HK-2 (cell line): ENCODE measurements at regions not wholly inside any gene's neighbourhood (a gene's known extent, or its start where the extent isn't known, plus 50 kb on each side); places are given as distances from the start of the nearest gene placed in this dataset.
"Not testable (repeated sequence)": the region's sequence is repeated elsewhere in the genome, so short reads cannot be mapped to it uniquely, and the experiment has no call there.

Source experiments
- DNase-seq: peaks from one replicate; pipeline ENCODE4 v3.0.0-alpha.2; 2018; ENCODE audit not compliant: unreplicated experiment

DNA sequence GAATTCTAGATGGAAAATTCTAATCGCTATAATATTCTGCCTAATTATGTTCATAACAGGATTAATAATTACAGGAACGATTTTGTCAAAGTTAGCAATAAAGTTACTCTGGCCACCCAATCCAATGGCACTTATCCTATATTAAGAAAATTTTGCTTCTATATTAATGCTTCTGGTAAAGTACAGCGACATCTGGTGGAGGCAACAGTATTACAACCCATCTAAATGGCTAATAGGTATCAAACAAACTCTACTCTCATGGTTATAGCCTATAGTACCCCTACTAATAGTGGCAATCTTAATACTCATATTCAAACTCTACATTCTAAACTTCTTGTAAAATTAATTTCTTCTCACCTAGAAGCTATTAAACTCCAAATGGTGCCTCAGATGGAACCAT lies 1084.7 kb upstream of the LRRTM1 start:
- DNase-seq = no peak

DNA sequence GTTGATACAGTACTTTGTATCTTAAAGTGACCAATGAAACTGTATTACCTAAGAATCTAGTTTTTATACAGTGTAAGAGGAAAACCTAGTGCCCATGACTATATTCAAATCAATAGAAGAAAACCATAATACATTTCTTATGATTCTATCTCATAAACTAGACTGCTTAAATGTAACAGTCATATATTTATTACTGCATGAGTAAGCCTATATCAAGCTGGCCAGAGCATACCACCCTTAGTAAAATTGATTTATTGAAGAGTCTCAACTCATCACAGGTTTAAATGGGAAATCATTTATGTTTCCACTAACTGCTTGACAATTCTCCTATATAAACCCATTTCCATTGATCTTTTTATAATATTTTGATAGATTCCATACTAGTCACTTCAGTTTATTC lies 1059.2 kb upstream of the LRRTM1 start:
- DNase-seq = no peak

DNA sequence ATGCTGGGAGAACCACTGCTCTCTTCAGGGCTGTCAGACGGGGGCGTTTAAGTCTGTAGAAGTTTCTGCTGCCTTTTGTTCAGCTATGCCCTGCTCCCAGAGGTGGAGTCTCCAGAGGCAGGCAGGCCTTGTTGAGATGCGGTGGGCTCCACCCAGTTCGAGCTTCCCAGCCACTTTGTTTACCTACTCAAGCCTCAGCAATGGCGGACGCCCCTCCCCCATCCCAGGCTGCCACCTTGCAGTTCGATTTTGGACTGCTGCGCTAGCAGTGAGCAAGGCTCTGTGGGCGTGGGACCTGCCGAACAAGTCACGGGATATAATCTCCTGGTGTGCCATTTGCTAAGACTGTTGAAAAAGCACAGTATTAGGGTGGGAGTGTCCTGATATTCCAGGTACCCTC lies 1057.9 kb upstream of the LRRTM1 start:
- DNase-seq = not testable (repeated sequence)

DNA sequence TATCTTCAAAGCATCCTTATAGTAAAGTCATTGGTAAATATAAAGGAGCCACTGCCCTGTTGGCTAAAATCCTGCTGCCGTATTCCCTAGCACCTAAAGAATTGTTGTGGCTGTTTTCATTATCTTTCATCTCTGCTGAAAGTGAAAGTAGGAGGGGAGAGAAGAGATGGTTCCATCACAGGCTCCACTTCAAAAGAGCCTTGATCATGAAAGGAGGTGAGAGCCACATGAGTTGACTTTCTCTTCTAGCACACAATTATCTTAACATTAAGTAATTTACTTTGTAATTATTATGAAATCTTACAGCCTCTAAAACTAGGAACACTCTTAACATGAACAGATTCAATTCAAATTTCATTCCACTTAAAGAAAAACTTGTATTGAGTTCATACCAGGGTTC lies 1050.9 kb upstream of the LRRTM1 start:
- DNase-seq = no peak

DNA sequence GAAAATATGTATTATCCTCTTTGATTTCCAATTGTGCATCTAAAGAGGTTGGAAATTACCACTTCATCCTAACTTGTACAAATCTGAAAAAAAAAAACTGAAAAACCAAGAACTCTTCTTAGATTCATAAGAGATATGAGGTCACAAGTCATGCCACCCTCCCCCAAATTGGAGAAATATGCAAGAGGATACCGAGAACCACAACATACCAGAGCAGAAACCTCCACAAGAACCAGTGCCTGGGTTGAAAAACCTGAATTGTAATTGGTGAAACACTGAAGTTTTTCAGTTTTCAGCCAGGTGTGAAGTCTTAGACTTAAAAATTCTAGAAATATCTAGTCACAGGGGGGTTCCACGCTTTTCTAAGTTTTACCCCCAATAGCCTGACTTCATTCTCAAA lies 1029.5 kb upstream of the LRRTM1 start:
- DNase-seq = no peak

DNA sequence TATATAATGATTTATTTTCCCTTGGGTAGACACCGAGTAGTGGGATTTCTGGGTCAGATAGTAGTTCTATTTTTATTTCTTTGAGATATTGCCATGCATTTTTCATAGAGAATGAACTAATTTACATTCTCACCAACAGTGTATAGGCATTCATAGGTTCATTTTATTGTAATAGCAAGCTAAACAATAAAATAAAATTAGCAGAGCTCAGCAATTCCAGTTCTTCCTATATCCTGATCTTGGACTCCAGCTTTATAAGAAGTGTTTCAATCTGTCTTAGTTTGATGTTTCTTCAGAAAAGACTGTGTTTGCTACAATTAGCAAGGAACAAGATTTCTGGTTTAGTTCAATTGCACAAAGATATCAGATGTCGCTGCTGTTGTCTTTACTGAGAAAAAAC lies 1024.4 kb upstream of the LRRTM1 start:
- no peak for DNase-seq

DNA sequence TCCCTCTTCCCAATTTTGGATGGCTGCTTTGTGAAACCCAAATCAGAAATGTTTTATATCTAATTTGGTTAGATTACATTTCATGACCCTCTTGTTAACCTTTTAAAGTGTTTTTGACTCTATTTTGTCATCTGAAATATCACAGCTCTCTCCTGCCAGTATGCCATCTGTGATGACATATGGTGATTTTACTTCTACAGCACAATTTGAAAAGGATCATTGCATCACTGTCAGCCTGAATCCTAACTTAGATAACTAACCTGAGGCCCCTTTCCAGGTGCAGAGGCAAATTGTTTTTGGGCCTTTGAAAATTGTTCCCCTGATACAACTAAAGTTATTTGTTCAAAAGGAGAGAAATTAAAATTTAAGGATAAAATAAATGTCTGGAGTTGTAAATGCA lies 1023.4 kb upstream of the LRRTM1 start:
- no peak for DNase-seq

DNA sequence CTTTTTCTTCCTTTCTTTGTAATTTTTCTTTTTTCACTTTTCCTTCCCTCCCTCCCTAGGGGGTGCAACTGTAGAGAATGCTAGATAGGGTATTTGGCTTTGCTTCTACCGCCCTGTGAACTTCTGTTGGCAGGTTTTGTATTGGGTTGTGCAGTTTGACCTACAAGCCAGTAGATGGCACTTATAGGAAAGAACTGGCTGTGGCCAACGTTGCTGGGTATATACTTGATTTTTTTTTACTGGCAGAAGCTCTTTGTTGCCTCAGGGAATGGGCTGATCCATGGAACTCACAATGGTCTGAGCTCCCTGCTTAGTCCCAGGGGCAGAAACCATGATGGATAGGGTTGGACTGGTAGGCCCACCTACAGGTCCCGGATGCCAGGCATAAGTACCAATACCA lies 1019.5 kb upstream of the LRRTM1 start:
- peak; percentile 13 for DNase-seq

DNA sequence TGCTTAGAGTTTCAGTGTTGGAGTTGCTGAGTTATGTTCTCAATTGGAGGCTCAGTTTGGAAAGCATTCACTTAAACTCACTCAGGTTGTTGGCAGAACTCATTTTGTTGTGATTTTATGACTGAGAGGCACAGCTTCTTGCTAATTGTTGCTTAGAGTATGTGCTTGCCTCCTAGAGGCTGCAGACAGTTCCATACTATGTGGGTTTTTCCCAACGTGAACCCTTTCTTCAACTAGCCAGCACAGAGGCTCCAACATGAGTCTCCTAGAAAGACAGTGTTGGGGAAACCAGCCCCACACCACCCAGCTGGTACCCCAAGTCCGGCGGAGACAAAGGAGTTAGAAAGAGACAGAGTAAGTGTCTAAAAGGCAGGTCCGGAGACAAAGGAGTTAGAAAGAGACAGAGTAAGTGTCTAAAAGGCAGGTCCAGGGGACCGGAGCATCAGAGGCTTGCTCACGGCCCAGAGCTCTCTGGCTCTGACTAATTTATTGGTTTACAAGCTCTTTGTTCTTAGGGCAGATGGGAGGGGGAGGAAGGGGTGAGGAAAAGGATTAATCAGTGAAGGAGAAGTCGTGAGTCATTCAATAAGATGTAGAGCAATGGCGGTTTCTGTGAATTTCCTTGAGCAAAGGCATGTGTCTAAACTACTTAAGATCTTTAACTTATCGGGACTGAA lies 999.7 kb upstream of the LRRTM1 start:
- peak; percentile 24 for DNase-seq

DNA sequence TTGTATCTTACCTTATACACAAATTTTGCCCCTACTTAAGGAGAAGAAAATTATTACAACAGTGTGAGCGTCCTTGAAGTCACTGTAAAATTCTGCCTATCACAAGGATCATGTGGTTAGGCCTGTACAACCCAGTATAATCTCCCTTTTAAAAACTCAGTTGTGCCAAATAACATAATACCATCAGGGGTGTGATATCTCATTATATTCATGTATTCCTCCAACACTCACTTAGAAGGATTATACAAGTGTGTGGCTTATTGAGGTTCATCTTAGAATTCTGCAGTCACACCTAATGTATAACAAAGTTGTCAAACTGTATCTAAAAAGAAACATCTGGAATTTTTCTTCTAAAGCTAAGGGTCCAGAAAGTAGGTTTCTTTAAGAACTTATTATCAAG lies 998.8 kb upstream of the LRRTM1 start:
- DNase-seq = no peak

DNA sequence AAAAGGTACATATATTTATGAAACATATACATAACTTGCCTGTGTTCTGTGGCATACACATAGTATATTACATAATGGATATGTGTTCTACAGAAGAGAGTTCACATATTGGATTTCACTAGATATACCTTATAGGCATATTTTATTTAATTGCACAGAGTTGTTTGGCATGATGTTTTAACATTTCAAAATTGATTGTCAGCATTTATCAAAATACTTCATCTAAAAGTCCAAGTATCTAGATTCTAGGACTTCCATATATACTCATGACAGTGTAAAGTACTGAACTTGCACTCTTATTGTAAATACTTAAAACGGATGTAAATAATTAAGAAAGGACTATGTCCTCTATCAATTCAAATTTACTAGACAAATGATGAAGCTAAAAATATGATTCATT lies 995.3 kb upstream of the LRRTM1 start:
- DNase-seq = no peak

DNA sequence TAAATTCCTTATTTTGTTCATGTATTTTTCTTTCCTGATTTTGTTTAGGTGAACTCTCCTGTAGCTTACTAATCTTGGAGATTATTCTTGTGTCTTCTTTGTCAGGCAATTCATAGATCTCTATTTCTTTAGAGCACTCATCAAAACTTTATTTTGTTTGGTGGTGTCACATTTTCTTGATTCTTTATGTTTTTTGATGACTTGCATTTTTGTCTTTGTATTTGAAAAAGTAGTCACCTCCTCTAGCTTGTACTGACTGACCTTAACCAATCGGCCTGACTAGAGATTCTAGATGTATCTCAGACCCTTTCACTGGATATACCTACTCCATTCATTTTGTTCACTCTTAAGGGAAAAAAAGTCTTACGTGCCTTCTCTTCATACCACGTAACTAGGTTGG lies 986.3 kb upstream of the LRRTM1 start:
- DNase-seq = no peak

DNA sequence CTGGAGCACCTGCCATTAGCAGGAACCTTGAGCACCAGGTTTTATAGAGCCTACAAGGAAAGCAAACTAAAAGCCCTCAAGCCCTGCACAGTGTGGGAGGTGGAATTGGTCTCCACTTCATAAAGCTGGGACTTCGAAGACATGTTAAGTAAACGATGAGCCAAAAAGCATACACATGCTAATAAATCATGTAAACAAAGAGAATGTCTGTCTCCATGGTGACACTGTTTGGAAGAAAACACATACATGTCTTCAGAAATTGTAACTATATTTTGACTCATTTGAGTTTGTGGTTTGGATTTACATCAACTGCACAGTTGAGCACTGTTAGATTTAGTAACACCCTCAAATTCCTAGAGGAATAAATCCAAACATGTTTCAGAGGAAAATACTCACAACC lies 978.5 kb upstream of the LRRTM1 start:
- DNase-seq = no peak

DNA sequence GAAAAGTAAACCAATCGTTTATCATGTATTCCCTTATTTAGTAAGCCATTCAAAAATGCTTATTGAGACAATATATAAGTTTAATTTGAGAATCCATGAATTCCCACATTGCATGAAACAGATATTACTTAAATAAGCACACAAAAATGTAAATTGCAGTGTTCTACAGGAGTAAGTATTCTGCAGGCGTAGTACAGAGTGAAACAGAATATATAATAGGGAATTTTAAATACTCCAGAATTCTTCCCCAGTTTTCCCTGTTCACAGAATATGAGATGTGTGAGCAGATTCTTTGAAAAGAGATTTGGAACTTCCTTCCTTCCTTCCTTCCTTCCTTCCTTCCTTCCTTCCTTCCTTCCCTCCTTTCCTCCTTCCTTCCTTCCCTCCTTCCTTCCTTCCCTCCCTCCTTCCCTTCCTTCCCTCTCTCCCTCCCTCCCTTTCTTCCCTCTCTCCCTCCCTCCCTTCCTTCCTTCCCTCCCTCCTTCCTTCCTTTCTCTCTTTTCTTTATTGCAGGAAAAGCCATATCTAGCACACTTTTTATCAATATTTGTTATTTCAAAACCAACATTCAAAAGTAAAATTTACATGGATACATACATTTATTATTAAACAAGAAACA lies 977.7 kb upstream of the LRRTM1 start:
- DNase-seq = no peak

DNA sequence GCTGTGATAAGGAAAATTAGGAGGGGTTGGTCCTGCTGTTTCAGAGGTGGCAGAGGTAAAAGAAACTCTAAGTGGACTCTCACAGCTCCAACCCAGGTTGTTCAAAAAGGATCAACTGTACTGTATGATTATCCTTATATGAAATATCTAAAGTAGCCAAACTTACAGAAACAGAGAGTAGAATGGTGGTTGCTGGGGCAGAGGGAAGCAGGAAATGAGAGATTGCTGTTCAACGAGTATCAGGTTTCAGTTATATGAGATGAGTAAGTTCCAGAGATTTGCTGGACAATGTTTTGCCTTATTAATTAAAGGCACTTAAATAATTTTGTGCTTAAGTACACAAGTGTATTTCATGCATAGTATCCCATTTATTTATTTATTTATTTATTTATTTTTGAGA lies 972.0 kb upstream of the LRRTM1 start:
- no peak for DNase-seq

DNA sequence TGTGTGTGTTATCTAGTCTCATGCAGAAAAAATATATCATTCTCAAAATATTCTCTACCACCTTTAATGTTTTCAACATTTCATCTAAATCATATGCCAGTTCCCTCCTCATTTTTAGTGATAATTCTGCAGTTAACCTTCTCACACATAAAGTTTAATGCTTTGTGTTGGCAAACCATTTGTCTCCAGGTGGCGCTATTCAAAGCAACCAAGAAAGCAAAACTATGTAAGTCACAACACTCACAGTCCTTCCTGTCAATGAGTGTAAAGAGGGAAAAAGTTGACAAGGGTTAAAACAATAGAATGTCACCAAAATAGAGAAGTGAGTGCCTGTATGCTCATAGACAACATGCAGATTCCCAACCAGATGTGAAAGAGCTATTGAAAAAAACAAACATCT lies 961.6 kb upstream of the LRRTM1 start:
- DNase-seq = no peak

DNA sequence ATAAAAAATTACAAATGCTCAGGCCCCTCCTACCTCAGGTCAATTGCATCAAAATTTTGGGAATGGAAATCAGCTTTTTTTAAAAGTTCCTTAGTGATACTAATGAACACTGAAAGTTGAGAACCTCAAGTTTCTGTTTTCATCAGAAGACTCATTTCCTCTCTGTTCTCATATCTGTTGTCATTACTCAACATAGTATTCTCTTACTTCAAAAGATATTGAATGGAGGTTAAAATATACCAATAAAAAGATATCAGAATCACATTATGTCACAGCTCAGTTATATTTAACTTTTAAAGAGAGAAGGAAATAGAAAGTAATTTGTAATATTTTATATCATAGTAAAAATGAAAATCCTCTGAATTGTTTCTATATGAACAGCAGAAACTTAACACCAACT lies 959.4 kb upstream of the LRRTM1 start:
- no peak for DNase-seq

DNA sequence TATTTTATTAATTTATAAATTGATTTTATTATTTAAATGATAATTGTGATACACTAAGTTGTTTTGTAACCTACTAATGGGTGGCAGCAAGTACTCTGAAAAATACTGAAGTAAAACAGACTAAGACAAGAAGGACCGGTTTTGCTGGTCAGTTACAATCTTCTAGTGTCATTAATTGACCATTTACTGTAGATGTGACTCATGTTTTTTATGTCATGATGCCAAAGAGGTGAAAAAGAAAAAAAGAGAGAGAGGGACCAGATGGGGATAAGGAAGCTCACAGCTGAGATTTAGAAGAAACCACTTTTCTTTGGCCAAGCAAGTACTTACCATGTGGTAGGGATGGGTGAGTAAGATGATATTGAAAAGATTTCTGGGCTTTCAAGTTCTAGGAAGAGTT lies 955.8 kb upstream of the LRRTM1 start:
- no peak for DNase-seq

DNA sequence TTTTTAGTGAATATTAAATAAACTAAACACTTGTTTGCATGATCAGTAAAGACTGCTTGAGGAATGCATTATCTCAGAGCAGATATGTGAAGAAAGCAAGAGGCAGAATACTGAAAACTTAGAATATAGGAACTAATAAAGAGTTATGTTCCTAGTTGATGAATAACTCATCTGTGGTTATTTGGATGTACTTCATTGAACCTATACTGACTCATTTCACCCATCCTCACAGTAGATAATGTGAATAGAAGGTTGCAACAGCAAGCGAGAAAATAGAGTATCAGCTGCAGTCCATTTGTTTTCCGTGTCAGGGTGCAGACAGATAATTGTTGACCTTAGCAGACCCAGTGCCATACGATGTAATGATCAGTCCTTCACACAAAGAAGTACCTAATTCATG lies 945.7 kb upstream of the LRRTM1 start:
- DNase-seq = no peak

DNA sequence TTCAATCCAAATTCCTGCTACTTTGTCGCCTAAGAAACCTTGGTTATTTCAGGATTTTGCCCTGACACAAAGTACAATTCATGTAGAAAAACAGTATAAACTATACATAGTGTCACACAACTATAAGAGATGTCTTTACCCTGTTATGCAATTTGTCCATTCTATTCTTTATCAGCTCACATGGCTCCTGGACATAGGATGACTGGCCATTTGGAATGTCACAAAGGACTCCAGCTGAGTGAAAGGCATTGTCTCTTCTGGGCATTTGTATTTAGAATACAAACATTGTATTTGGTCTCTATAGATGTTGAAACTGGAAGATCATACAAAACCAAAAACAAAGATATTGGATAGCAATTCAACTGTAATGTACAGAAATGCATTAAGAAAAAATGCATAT lies 944.6 kb upstream of the LRRTM1 start:
- DNase-seq = no peak

DNA sequence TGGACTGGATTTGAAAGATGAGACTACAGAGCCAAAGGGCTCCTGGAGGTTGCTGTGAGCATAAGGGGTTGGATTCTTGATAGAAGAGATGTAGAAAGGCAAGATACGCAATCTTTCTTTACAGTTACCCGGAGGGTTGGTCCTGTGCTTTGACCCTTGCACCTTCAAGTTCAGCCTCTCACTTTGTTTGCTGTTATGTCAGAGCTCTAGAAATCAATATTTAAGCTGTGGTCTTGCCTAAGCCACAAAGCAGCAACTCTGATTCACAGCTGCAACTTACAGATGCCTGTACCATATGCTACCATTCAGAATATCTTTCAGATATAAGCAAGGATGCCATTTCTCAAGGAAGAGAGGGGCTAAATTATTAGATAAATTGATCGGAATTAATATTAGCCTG lies 943.1 kb upstream of the LRRTM1 start:
- peak; percentile 5 for DNase-seq

DNA sequence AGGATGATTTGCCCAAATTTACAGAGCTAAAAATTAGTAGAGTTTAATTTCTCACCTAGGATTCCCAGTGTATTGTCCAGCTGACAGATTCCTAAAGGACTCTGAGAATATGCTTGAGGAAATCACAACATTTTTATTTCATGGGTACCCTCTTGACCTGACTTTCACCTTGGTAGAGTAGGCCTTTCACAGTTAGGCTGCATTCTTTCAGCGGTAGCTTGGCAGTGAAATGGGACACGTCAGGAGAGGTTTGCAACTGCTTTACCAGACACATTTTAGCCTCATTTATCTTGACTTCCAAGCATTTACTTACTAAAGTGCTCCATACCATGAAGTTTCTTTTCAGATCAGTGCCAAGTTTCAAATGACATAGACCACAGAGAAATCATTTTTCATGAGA lies 937.9 kb upstream of the LRRTM1 start:
- DNase-seq = no peak

DNA sequence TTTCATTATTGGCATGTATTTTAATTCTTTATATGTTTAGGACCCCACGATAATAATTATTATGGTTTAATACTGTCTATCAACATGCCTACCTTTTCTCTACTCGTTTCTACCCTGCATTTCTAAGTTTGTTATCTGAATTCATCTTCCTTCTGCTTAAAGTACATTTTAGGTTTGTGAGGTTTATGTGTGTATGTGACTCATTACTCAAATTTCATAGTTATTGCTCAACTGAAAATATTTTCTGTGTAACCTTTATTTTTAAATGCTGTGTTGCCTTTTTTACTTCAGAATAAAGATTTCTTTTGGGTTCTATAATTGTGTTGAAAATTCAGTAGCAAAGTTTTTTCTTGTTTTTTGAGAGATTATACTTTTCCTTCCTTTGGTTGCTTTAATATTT lies 933.9 kb upstream of the LRRTM1 start:
- DNase-seq = no peak

DNA sequence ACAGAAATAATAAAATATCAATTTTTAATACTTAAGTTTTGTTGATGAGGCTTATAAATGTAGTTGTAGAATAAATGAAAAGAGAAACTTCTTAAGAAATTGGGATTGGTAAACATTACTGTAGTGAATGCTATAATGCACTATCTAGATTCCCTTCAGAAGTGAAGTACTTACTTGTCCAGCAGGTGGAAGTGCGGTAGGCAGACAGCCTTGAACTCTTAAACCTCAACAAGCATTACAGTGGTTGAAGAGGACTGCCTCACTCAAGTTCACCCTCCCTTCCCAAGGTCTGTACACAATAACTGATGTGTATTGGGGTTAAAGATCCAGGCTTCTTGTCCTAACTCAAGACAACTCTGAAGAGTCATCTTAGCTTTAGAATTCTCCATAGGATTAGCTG lies 931.0 kb upstream of the LRRTM1 start:
- no peak for DNase-seq
